Skeletal muscle satellite cell (primary cell): ENCODE measurements at regions not wholly inside any gene's neighbourhood (a gene's known extent, or its start where the extent isn't known, plus 50 kb on each side); places are given as distances from the start of the nearest gene placed in this dataset.
"Not testable (repeated sequence)": the region's sequence is repeated elsewhere in the genome, so short reads cannot be mapped to it uniquely, and the experiment has no call there.

Experiments used
- H3K27me3 ChIP-seq: 2 replicates; pipeline ENCODE4 v1.7.0; 2013; ENCODE audit warnings: low read length; ENCODE audit not compliant: control insufficient read depth, insufficient read depth
- H3K36me3 ChIP-seq: 2 replicates; pipeline ENCODE4 v1.7.0; 2013; ENCODE audit warnings: mild to moderate bottlenecking, control low read depth, low read length; ENCODE audit not compliant: insufficient read depth
- H3K4me1 ChIP-seq: 2 replicates; pipeline ENCODE4 v1.7.0; 2013; ENCODE audit warnings: low read length; ENCODE audit not compliant: control insufficient read depth, insufficient read depth
- H3K4me2 ChIP-seq: 2 replicates; pipeline ENCODE4 v1.7.0; 2013; ENCODE audit warnings: mild to moderate bottlenecking, low read length
- H3K4me3 ChIP-seq: 2 replicates; pipeline ENCODE4 v1.7.0; 2013; ENCODE audit warnings: low read length
- H3K9ac ChIP-seq: 2 replicates; pipeline ENCODE4 v1.7.0; 2013; ENCODE audit warnings: mild to moderate bottlenecking, low read depth, low read length, moderate library complexity
- H3K9me3 ChIP-seq: replicated peaks from 2 replicates; pipeline ENCODE4 v1.7.0; 2013; ENCODE audit warnings: mild to moderate bottlenecking, control low read depth, low read length

GRCh38 chr1:149285638-149286037, 182.3 kb upstream of the NBPF9 start:
- not testable (repeated sequence) for H3K36me3 ChIP-seq, H3K9ac ChIP-seq, H3K27me3 ChIP-seq, H3K9me3 ChIP-seq, H3K4me3 ChIP-seq, H3K4me1 ChIP-seq
- peak overlapping the region; percentile 54 for H3K4me2 ChIP-seq

- not testable (repeated sequence) for H3K4me3 ChIP-seq, H3K4me1 ChIP-seq, H3K9me3 ChIP-seq, H3K9ac ChIP-seq, H3K27me3 ChIP-seq, H3K36me3 ChIP-seq, H3K4me2 ChIP-seq
These were observed 185.2 kb upstream of the NBPF9 start for GRCh38 chr1:149288580-149288979.

- H3K4me3 ChIP-seq, H3K9me3 ChIP-seq, H3K4me2 ChIP-seq, H3K36me3 ChIP-seq, H3K9ac ChIP-seq, H3K4me1 ChIP-seq, H3K27me3 ChIP-seq: not testable (repeated sequence)
These were observed 174.2 kb upstream of the NBPF19 start for GRCh38 chr1:149300478-149301218.

- H3K9me3 ChIP-seq, H3K4me2 ChIP-seq: not testable (repeated sequence)
These were observed 173.6 kb upstream of the NBPF19 start for GRCh38 chr1:149301282-149301681.

GRCh38 chr1:149304796-149305195, 170.0 kb upstream of the NBPF19 start:
- H3K36me3 ChIP-seq, H3K9ac ChIP-seq, H3K4me1 ChIP-seq, H3K27me3 ChIP-seq, H3K4me2 ChIP-seq, H3K9me3 ChIP-seq, H3K4me3 ChIP-seq: not testable (repeated sequence)

More at GRCh38 chr1:149301282-149301681, 173.6 kb upstream of the NBPF19 start:
- H3K4me1 ChIP-seq, H3K27me3 ChIP-seq, H3K9ac ChIP-seq, H3K4me3 ChIP-seq, H3K36me3 ChIP-seq: not testable (repeated sequence)

GRCh38 chr1:149307640-149308039, 167.2 kb upstream of the NBPF19 start:
- H3K9me3 ChIP-seq, result not testable (repeated sequence)

GRCh38 chr1:149314921-149315320, 159.9 kb upstream of the NBPF19 start:
- H3K4me3 ChIP-seq, H3K9me3 ChIP-seq, H3K4me1 ChIP-seq, H3K27me3 ChIP-seq, H3K36me3 ChIP-seq, H3K9ac ChIP-seq, H3K4me2 ChIP-seq: not testable (repeated sequence)

More at GRCh38 chr1:149307640-149308039, 167.2 kb upstream of the NBPF19 start:
- not testable (repeated sequence) for H3K4me2 ChIP-seq, H3K27me3 ChIP-seq, H3K4me1 ChIP-seq, H3K9ac ChIP-seq, H3K36me3 ChIP-seq, H3K4me3 ChIP-seq

GRCh38 chr1:149320971-149321731, 153.7 kb upstream of the NBPF19 start:
- not testable (repeated sequence) for H3K4me1 ChIP-seq, H3K9me3 ChIP-seq, H3K4me2 ChIP-seq, H3K27me3 ChIP-seq, H3K4me3 ChIP-seq, H3K9ac ChIP-seq, H3K36me3 ChIP-seq

- H3K27me3 ChIP-seq, H3K9me3 ChIP-seq, H3K9ac ChIP-seq, H3K4me3 ChIP-seq, H3K36me3 ChIP-seq, H3K4me2 ChIP-seq, H3K4me1 ChIP-seq: not testable (repeated sequence)
These were observed 153.2 kb upstream of the NBPF19 start for GRCh38 chr1:149321732-149322016.

GRCh38 chr1:149330081-149330335, 144.8 kb upstream of the NBPF19 start:
- not testable (repeated sequence) for H3K27me3 ChIP-seq, H3K9ac ChIP-seq, H3K36me3 ChIP-seq, H3K9me3 ChIP-seq, H3K4me1 ChIP-seq, H3K4me3 ChIP-seq, H3K4me2 ChIP-seq

GRCh38 chr1:149336082-149336481, 138.8 kb upstream of the NBPF19 start:
- H3K4me1 ChIP-seq, H3K27me3 ChIP-seq, H3K4me2 ChIP-seq, H3K4me3 ChIP-seq, H3K36me3 ChIP-seq, H3K9me3 ChIP-seq, H3K9ac ChIP-seq: not testable (repeated sequence)

GRCh38 chr1:149338221-149338691, 136.6 kb upstream of the NBPF19 start:
- H3K4me1 ChIP-seq, H3K9ac ChIP-seq, H3K36me3 ChIP-seq: not testable (repeated sequence)

More at GRCh38 chr1:149338221-149338691, 136.6 kb upstream of the NBPF19 start:
- not testable (repeated sequence) for H3K4me2 ChIP-seq, H3K27me3 ChIP-seq, H3K4me3 ChIP-seq, H3K9me3 ChIP-seq
